ENCODE measurements at regions not wholly inside any gene's neighbourhood (a gene's known extent, or its start where the extent isn't known, plus 50 kb on each side); places are given as distances from the start of the nearest gene placed in this dataset.

- Histone ChIP-seq H4K20me1 (ENCODE audit: insufficient read depth, low read length) (no peaks in the 10 kb centered on the region), H3K4me1 (ENCODE audit: insufficient read depth, low read length) (no peaks in the 10 kb centered on the region)
- DNase-seq (ENCODE audit: insufficient read length, low spot score, missing footprints), result no peak
Observed at GRCh38 chr10:33776419-33777070, 442.1 kb upstream of the NRP1 start.

GRCh38 chr10:33774857-33775256 lies 440.4 kb upstream of the NRP1 start:
- TF ChIP-seq CTCF (IDR thresholded peaks at IDR 0.05; ENCODE audit: extremely low read depth, low read depth, low read length), result no peak
- Histone ChIP-seq H3K27ac (ENCODE audit: low read depth, low read length) (no peak overlapping the region), H3K9me3 (ENCODE audit: low read depth, low read length) (no peaks in the 10 kb centered on the region), H3K4me1 (ENCODE audit: insufficient read depth, low read length) (no peaks in the 10 kb centered on the region), H3K4me3 (ENCODE audit: insufficient read depth, low read length) (no peak overlapping the region), H2AFZ (ENCODE audit: low read length) (no peak overlapping the region), H3K79me2 (ENCODE audit: insufficient read depth, low read length) (no peaks in the 10 kb centered on the region), H4K20me1 (ENCODE audit: insufficient read depth, low read length) (no peaks in the 10 kb centered on the region), H3K36me3 (ENCODE audit: insufficient read depth, low read length) (no peaks in the 10 kb centered on the region), H3K4me2 (ENCODE audit: insufficient read depth, low read length) (no peak overlapping the region), H3K27me3 (ENCODE audit: insufficient read depth, low read length) (peaks cover 4% of the 10 kb centered on the region)
- DNase-seq (ENCODE audit: insufficient read length, low spot score, missing footprints), result no peak

More at GRCh38 chr10:33776419-33777070, 442.1 kb upstream of the NRP1 start:
- Histone ChIP-seq H3K4me2 (ENCODE audit: insufficient read depth, low read length) (no peak overlapping the region), H3K27me3 (ENCODE audit: insufficient read depth, low read length) (peaks cover 4% of the 10 kb centered on the region), H3K9me3 (ENCODE audit: low read depth, low read length) (no peaks in the 10 kb centered on the region), H3K36me3 (ENCODE audit: insufficient read depth, low read length) (no peaks in the 10 kb centered on the region), H3K4me3 (ENCODE audit: insufficient read depth, low read length) (no peak overlapping the region), H2AFZ (ENCODE audit: low read length) (no peak overlapping the region), H3K27ac (ENCODE audit: low read depth, low read length) (no peak overlapping the region), H3K79me2 (ENCODE audit: insufficient read depth, low read length) (no peaks in the 10 kb centered on the region)
- TF ChIP-seq CTCF (IDR thresholded peaks at IDR 0.05; ENCODE audit: extremely low read depth, low read depth, low read length), result no peak

- no peaks in the 10 kb centered on the region for H4K20me1 ChIP-seq (ENCODE audit: insufficient read depth, low read length)
- no peak overlapping the region for H2AFZ ChIP-seq (ENCODE audit: low read length)
- peaks cover 4% of the 10 kb centered on the region for H3K27me3 ChIP-seq (ENCODE audit: insufficient read depth, low read length)
- no peaks in the 10 kb centered on the region for H3K36me3 ChIP-seq (ENCODE audit: insufficient read depth, low read length)
- no peak overlapping the region for H3K4me3 ChIP-seq (ENCODE audit: insufficient read depth, low read length)
- H3K9me3 ChIP-seq (ENCODE audit: low read depth, low read length), result no peaks in the 10 kb centered on the region
- H3K4me1 ChIP-seq (ENCODE audit: insufficient read depth, low read length), result no peaks in the 10 kb centered on the region
- no peaks in the 10 kb centered on the region for H3K79me2 ChIP-seq (ENCODE audit: insufficient read depth, low read length)
- no peak overlapping the region for H3K4me2 ChIP-seq (ENCODE audit: insufficient read depth, low read length)
- DNase-seq (ENCODE audit: insufficient read length, low spot score, missing footprints), result no peak
- H3K27ac ChIP-seq (ENCODE audit: low read depth, low read length), result no peak overlapping the region
- TF ChIP-seq CTCF (IDR thresholded peaks at IDR 0.05; ENCODE audit: extremely low read depth, low read depth, low read length), result no peak
Observed at GRCh38 chr10:33773886-33774480, 439.5 kb upstream of the NRP1 start.

- H3K79me2 ChIP-seq (ENCODE audit: insufficient read depth, low read length), result no peaks in the 10 kb centered on the region
- H3K4me1 ChIP-seq (ENCODE audit: insufficient read depth, low read length), result no peaks in the 10 kb centered on the region
- DNase-seq (ENCODE audit: insufficient read length, low spot score, missing footprints), result no peak
- no peak overlapping the region for H3K4me2 ChIP-seq (ENCODE audit: insufficient read depth, low read length)
- peaks cover 4% of the 10 kb centered on the region for H3K27me3 ChIP-seq (ENCODE audit: insufficient read depth, low read length)
- no peak overlapping the region for H3K4me3 ChIP-seq (ENCODE audit: insufficient read depth, low read length)
- no peak overlapping the region for H3K27ac ChIP-seq (ENCODE audit: low read depth, low read length)
- H3K9me3 ChIP-seq (ENCODE audit: low read depth, low read length), result no peaks in the 10 kb centered on the region
- H4K20me1 ChIP-seq (ENCODE audit: insufficient read depth, low read length), result no peaks in the 10 kb centered on the region
- H3K36me3 ChIP-seq (ENCODE audit: insufficient read depth, low read length), result no peaks in the 10 kb centered on the region
- H2AFZ ChIP-seq (ENCODE audit: low read length), result no peak overlapping the region
- TF ChIP-seq CTCF (IDR thresholded peaks at IDR 0.05; ENCODE audit: extremely low read depth, low read depth, low read length), result no peak
Observed at GRCh38 chr10:33773253-33773573, 438.7 kb upstream of the NRP1 start.

Measured in osteoblast (primary cell).